SK-N-SH (cell line): ENCODE measurements at regions not wholly inside any gene's neighbourhood (a gene's known extent, or its start where the extent isn't known, plus 50 kb on each side); places are given as distances from the start of the nearest gene placed in this dataset.
A peak's percentile ranks its signal among the peaks of the same experiment; 100 is the strongest.

Experiments
- CTCF ChIA-PET: fragments of 300-600, 350-600 bp; formaldehyde crosslinking; extraction: SDS; loops from one replicate; lab custom pipeline; 2021; lab: Yijun Ruan, JAX
- POLR2A ChIA-PET: fragments of 350-600 bp; sonication (Branson Sonifier 250); formaldehyde crosslinking; extraction: SDS; loops from one replicate; lab custom pipeline; 2020; ENCODE audit warnings: antibody characterized with exemption, inconsistent platforms; lab: Yijun Ruan, JAX
- DNase-seq: peaks from one replicate; pipeline ENCODE4 v3.0.0; 2012
- H2AFZ ChIP-seq: fragments of 200-600 bp; sonication (generic); 2 replicates; pipeline ENCODE4 v1.8.1; 2016; ENCODE audit warnings: antibody characterized with exemption, mild to moderate bottlenecking, low read depth
- H3F3A ChIP-seq: fragments of 200-600 bp; sonication (generic); replicated peaks from 2 replicates; pipeline ENCODE3; 2016; ENCODE audit warnings: antibody characterized with exemption, mild to moderate bottlenecking; ENCODE audit not compliant: insufficient read depth
- H3K27ac ChIP-seq, 2 experiments: fragments of 200-500 bp in 1 of 2; fragments of 200-600 bp in 1 of 2; sonication (Bioruptor generic) in 1 of 2; sonication (generic), shearing (Covaris generic) in 1 of 2; 2 replicates each; pipeline versions ENCODE4 v1.5.1 to v1.6.1; 2014 to 2016; ENCODE audit warnings: low read depth in 2 of 2, inconsistent platforms in 1 of 2, low read length in 1 of 2, mild to moderate bottlenecking in 1 of 2, mixed read lengths in 1 of 2
- H3K27me3 ChIP-seq: fragments of 200-600 bp; sonication (generic), shearing (Covaris generic); 2 replicates; pipeline ENCODE4 v1.6.1; 2016; ENCODE audit warnings: mixed run types; ENCODE audit not compliant: insufficient read depth
- H3K36me3 ChIP-seq, 2 experiments: fragments of 200-500 bp in 1 of 2; fragments of 200-600 bp in 1 of 2; sonication (Bioruptor generic) in 1 of 2; sonication (generic) in 1 of 2; replicated peaks in 1 of 2; 2 replicates each; pipeline versions ENCODE3 to v1.5.1; 2014 to 2016; ENCODE audit warnings: low read length in 1 of 2, mild to moderate bottlenecking in 1 of 2; ENCODE audit not compliant: insufficient read depth in 2 of 2, control insufficient read depth in 1 of 2
- H3K4me1 ChIP-seq, 2 experiments: fragments of 200-500 bp in 1 of 2; fragments of 200-600 bp in 1 of 2; sonication (Bioruptor generic) in 1 of 2; sonication (generic), shearing (Covaris generic) in 1 of 2; 2 replicates each; pipeline versions ENCODE4 v1.5.1 to v1.6.1; 2014 to 2016; ENCODE audit warnings: low read depth in 1 of 2, low read length in 1 of 2, mixed run types in 1 of 2; ENCODE audit not compliant: insufficient read depth in 2 of 2, control insufficient read depth in 1 of 2
- H3K4me2 ChIP-seq: fragments of 200-600 bp; sonication (generic), shearing (Covaris generic); 2 replicates; pipeline ENCODE4 v1.6.1; 2017; ENCODE audit warnings: mixed run types
- H3K4me3 ChIP-seq, 2 experiments: fragments of 200-500 bp in 1 of 2; fragments of 200-600 bp in 1 of 2; sonication (Bioruptor generic) in 1 of 2; sonication (generic), shearing (Covaris generic) in 1 of 2; 2 replicates each; pipeline versions ENCODE4 v1.5.1 to v1.8.1; 2014 to 2016; ENCODE audit warnings: low read depth in 2 of 2, inconsistent platforms in 1 of 2, low read length in 1 of 2, mild to moderate bottlenecking in 1 of 2, mixed read lengths in 1 of 2, moderate library complexity in 1 of 2
- H3K79me2 ChIP-seq: fragments of 200-600 bp; sonication (generic); 2 replicates; pipeline ENCODE4 v1.8.1; 2017; ENCODE audit warnings: mild to moderate bottlenecking; ENCODE audit not compliant: insufficient read depth
- H3K9ac ChIP-seq: fragments of 200-600 bp; sonication (generic); 2 replicates; pipeline ENCODE4 v1.6.1; 2017; ENCODE audit warnings: mixed run types
- H3K9me2 ChIP-seq: fragments of 200-600 bp; sonication (generic); 2 replicates; pipeline ENCODE4 v1.6.1; 2017; ENCODE audit warnings: mixed run types
- H3K9me3 ChIP-seq: fragments of 200-600 bp; sonication (generic); 2 replicates; pipeline ENCODE4 v1.6.1; 2017; ENCODE audit warnings: mixed run types, mild to moderate bottlenecking, moderate library complexity
- H4K20me1 ChIP-seq: fragments of 200-600 bp; sonication (generic); 2 replicates; pipeline ENCODE4 v1.6.1; 2017; ENCODE audit warnings: mild to moderate bottlenecking, mixed run types; ENCODE audit not compliant: insufficient read depth
- CHD2 ChIP-seq: fragments of 150-350 bp; IDR thresholded peaks from 2 replicates; pipeline ENCODE4 v1.6.1; 2018; ENCODE audit warnings: low read length; ENCODE audit not compliant: partially characterized antibody
- FOSL2 ChIP-seq: IDR thresholded peaks from 2 replicates; pipeline ENCODE4 v1.4.0; 2012; ENCODE audit warnings: low read depth, mild to moderate bottlenecking, moderate library complexity, borderline replicate concordance
- FOXM1 ChIP-seq: IDR thresholded peaks from 2 replicates; pipeline ENCODE4 v1.4.0; 2012; ENCODE audit warnings: low read depth, mild to moderate bottlenecking
- GATA2 ChIP-seq: sonication (generic); formaldehyde crosslinking; IDR thresholded peaks from 2 replicates; pipeline ENCODE4 v1.5.0; 2020; ENCODE audit warnings: mild to moderate bottlenecking, missing genetic modification reagents
- JUND ChIP-seq: IDR thresholded peaks from 2 replicates; pipeline ENCODE4 v1.4.0; 2012
- NRF1 ChIP-seq: IDR thresholded peaks from 2 replicates; pipeline ENCODE4 v1.6.1; 2012; ENCODE audit warnings: low read depth, mild to moderate bottlenecking, low read length
- POLR2AphosphoS5 ChIP-seq: IDR thresholded peaks from 2 replicates; pipeline ENCODE4 v1.6.1; 2012; ENCODE audit warnings: low read depth, low read length
- RFX5 ChIP-seq: IDR thresholded peaks from 2 replicates; pipeline ENCODE4 v1.6.1; 2012; ENCODE audit warnings: mild to moderate bottlenecking, improper control_type of control experiment, low read length
- SMC3 ChIP-seq: IDR thresholded peaks from 2 replicates; pipeline ENCODE4 v1.6.1; 2012; ENCODE audit warnings: low read depth, low read length, improper control_type of control experiment
- TAF1 ChIP-seq: IDR thresholded peaks from 2 replicates; pipeline ENCODE4 v1.6.1; 2012; ENCODE audit warnings: low read depth, mild to moderate bottlenecking, low read length, moderate library complexity, borderline replicate concordance
- WGBS: methylation state at CpG from one replicate; pipeline ENCODE4 v1.1.6; 2017; ENCODE audit warnings: low lambda C conversion rate; 5-methylcytosine and 5-hydroxymethylcytosine counted together
- TF ChIP-seq, protein P1 (sequence below): fragments of 150-350 bp; IDR thresholded peaks from 2 replicates; pipeline ENCODE4 v1.6.1; 2016; ENCODE audit warnings: mild to moderate bottlenecking, low read depth, low read length
- TF ChIP-seq, protein P2 (sequence below): fragments of 200-600 bp; sonication (generic); IDR thresholded peaks from 2 replicates; pipeline ENCODE4 v1.6.1; 2017; ENCODE audit warnings: antibody characterized with exemption, mild to moderate bottlenecking, moderate library complexity
- TF ChIP-seq, protein P3 (sequence below): IDR thresholded peaks from 2 replicates; pipeline ENCODE4 v1.4.0; 2012; ENCODE audit warnings: low read depth, borderline replicate concordance
- TF ChIP-seq, protein P4 (sequence below): IDR thresholded peaks from 2 replicates; pipeline ENCODE4; 2012
- TF ChIP-seq, protein P5 (sequence below): fragments of 150-350 bp; IDR thresholded peaks from 2 replicates; pipeline ENCODE4 v1.6.1; 2017; ENCODE audit warnings: antibody characterized with exemption, low read length, low read depth, borderline replicate concordance

DNA sequence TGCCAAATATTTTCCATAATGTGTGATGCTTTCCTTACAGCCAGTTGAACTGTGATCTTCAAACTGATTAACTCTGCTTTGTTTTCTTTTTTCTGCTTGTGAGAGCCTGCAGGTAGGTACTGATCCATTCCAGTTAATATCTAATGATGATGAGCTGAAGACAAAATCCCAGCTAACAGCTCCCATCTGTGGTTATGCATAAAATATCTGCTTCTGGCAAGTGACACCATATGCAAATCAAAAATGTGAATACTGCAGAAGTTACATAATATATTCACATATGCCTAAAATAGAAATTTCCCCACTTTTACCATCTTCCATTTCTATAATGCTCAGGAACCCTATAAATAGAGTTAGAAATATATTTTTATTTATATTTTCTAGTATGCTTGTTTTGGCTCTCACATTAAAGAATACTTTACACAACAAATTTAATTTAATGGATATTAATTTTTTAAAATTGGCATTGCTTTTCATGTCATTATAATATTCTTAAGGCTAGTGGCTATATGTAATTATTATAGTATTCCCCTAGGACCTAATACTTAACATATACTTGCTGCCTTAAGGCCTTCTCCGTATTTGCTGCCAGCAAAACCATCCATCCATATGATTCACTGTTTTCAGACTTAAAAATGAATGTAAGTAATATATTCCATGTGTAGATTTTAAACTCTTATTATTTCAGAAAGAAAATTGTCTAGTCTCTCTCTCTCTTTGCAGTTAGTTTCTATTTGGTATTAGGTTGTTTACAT lies 83.8 kb downstream of the CCER1 start:
- H3K9me3 ChIP-seq = no peaks in the 10 kb centered on the region; the same call in 1 of the 2 replicates
- peak overlapping the region in 1 of 2 experiments; percentile 11; a peak in 2 of 4 replicates for H3K27ac ChIP-seq
- ChIA-PET CTCF (no interaction called here), POLR2A (no interaction called here)
- TF ChIP-seq FOSL2 (no peak), FOXM1 (no peak), CHD2 (no peak)
- TF ChIP-seq, protein P1, sequence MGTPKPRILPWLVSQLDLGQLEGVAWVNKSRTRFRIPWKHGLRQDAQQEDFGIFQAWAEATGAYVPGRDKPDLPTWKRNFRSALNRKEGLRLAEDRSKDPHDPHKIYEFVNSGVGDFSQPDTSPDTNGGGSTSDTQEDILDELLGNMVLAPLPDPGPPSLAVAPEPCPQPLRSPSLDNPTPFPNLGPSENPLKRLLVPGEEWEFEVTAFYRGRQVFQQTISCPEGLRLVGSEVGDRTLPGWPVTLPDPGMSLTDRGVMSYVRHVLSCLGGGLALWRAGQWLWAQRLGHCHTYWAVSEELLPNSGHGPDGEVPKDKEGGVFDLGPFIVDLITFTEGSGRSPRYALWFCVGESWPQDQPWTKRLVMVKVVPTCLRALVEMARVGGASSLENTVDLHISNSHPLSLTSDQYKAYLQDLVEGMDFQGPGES = no peak
- H2AFZ ChIP-seq = no peak overlapping the region
- DNase-seq = no peak
- H3K79me2 ChIP-seq = no peaks in the 10 kb centered on the region
- H3K9ac ChIP-seq = no peak overlapping the region
- H3K27me3 ChIP-seq = no peaks in the 10 kb centered on the region
- no peak overlapping the region for H3K4me3 ChIP-seq
- no peaks in the 10 kb centered on the region for H3K36me3 ChIP-seq
- no peaks in the 10 kb centered on the region for H3F3A ChIP-seq
- no peaks in the 10 kb centered on the region for H4K20me1 ChIP-seq
- no peak overlapping the region for H3K4me2 ChIP-seq
- no peaks in the 10 kb centered on the region for H3K9me2 ChIP-seq
- no peaks in the 10 kb centered on the region; a peak in 1 of 4 replicates for H3K4me1 ChIP-seq
- 45% methylated on average over 1 of the region's 1 CpG for WGBS

DNA sequence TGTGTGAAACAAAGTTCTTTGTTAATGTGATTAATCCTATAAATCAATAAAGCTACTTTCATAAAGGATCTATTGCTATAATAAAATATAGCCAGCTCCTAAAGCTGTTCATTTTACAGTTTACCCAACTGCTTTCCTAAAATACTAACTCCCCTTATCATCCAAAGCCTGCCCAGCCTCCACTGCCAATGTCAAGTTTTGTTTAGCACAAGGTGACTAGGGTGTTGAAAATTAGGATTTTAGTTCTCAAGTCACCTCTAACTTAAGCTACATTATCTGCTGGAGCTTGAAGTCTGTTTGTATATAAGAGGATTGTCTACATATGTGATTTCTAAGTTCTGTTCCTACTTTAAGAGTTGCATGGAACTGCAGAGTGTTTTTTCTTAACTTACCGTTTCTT lies 86.3 kb downstream of the CCER1 start:
- H3K9ac ChIP-seq = no peak overlapping the region
- ChIA-PET POLR2A (no interaction called here), CTCF (interaction anchor here (0.8 kb wide), 1 partner anchor 14 kb away, joined by 4 read pairs; no protein-coding TSS in a partner anchor)
- DNase-seq = no peak
- TF ChIP-seq JUND (no peak), NRF1 (no peak), SMC3 (no peak), GATA2 (no peak), FOXM1 (no peak), POLR2AphosphoS5 (no peak), TAF1 (no peak), RFX5 (no peak)
- TF ChIP-seq, protein P2, sequence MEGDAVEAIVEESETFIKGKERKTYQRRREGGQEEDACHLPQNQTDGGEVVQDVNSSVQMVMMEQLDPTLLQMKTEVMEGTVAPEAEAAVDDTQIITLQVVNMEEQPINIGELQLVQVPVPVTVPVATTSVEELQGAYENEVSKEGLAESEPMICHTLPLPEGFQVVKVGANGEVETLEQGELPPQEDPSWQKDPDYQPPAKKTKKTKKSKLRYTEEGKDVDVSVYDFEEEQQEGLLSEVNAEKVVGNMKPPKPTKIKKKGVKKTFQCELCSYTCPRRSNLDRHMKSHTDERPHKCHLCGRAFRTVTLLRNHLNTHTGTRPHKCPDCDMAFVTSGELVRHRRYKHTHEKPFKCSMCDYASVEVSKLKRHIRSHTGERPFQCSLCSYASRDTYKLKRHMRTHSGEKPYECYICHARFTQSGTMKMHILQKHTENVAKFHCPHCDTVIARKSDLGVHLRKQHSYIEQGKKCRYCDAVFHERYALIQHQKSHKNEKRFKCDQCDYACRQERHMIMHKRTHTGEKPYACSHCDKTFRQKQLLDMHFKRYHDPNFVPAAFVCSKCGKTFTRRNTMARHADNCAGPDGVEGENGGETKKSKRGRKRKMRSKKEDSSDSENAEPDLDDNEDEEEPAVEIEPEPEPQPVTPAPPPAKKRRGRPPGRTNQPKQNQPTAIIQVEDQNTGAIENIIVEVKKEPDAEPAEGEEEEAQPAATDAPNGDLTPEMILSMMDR = no peak
- TF ChIP-seq, protein P3, sequence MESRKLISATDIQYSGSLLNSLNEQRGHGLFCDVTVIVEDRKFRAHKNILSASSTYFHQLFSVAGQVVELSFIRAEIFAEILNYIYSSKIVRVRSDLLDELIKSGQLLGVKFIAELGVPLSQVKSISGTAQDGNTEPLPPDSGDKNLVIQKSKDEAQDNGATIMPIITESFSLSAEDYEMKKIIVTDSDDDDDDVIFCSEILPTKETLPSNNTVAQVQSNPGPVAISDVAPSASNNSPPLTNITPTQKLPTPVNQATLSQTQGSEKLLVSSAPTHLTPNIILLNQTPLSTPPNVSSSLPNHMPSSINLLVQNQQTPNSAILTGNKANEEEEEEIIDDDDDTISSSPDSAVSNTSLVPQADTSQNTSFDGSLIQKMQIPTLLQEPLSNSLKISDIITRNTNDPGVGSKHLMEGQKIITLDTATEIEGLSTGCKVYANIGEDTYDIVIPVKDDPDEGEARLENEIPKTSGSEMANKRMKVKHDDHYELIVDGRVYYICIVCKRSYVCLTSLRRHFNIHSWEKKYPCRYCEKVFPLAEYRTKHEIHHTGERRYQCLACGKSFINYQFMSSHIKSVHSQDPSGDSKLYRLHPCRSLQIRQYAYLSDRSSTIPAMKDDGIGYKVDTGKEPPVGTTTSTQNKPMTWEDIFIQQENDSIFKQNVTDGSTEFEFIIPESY = no peak
- TF ChIP-seq, protein P4, sequence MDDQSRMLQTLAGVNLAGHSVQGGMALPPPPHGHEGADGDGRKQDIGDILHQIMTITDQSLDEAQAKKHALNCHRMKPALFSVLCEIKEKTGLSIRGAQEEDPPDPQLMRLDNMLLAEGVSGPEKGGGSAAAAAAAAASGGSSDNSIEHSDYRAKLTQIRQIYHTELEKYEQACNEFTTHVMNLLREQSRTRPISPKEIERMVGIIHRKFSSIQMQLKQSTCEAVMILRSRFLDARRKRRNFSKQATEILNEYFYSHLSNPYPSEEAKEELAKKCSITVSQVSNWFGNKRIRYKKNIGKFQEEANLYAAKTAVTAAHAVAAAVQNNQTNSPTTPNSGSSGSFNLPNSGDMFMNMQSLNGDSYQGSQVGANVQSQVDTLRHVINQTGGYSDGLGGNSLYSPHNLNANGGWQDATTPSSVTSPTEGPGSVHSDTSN = no peak
- TF ChIP-seq, protein P5, sequence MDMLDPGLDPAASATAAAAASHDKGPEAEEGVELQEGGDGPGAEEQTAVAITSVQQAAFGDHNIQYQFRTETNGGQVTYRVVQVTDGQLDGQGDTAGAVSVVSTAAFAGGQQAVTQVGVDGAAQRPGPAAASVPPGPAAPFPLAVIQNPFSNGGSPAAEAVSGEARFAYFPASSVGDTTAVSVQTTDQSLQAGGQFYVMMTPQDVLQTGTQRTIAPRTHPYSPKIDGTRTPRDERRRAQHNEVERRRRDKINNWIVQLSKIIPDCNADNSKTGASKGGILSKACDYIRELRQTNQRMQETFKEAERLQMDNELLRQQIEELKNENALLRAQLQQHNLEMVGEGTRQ = no peak
- TF ChIP-seq, all 33 proteins: peak for 0
- Histone ChIP-seq H3K79me2 (no peaks in the 10 kb centered on the region), H3K9me3 (no peaks in the 10 kb centered on the region; the same call in 1 of the 2 replicates), H3K4me2 (no peak overlapping the region), H2AFZ (no peak overlapping the region), H3K4me1 (no peaks in the 10 kb centered on the region; a peak in 1 of 4 replicates), H3K4me3 (no peak overlapping the region), H3F3A (no peaks in the 10 kb centered on the region), H3K9me2 (no peaks in the 10 kb centered on the region), H3K27ac (no peak overlapping the region), H3K27me3 (no peaks in the 10 kb centered on the region), H3K36me3 (no peaks in the 10 kb centered on the region), H4K20me1 (no peaks in the 10 kb centered on the region)
- 71% methylated on average over 1 of the region's 1 CpG for WGBS
